ENCODE measurements at regions not wholly inside any gene's neighbourhood (a gene's known extent, or its start where the extent isn't known, plus 50 kb on each side); places are given as distances from the start of the nearest gene placed in this dataset.

GRCh38 chr2:205925373-205926337, 160.3 kb downstream of the INO80D start:
- ATAC-seq (peak; percentile 96), FAIRE-seq (peak; percentile 67), DNase-seq (ENCODE audit: low spot score) (peak; percentile 38)
- Histone ChIP-seq H3K9me3 (ENCODE audit: low read length) (no peaks in the 10 kb centered on the region), H2AFZ (ENCODE audit: low read length) (no peak overlapping the region), H3K27me3 (ENCODE audit: control insufficient read depth in 1 of 2, insufficient read depth in 2 of 2, low read length in 2 of 2) (peaks cover 5 to 67% of the 10 kb centered on the region in 2 experiments; a peak in 4 of 5 replicates), H4K20me1 (ENCODE audit: insufficient read depth, low read length) (no peaks in the 10 kb centered on the region), H3K36me3 (replicated peaks in 1 of 2; ENCODE audit: control insufficient read depth in 1 of 2, insufficient read depth in 2 of 2, low read length in 2 of 2) (no peaks in the 10 kb centered on the region), H3K4me3 (replicated peaks in 1 of 3; ENCODE audit: insufficient read depth in 1 of 3, low read depth in 2 of 3, low read length in 3 of 3) (peak overlapping the region in 1 of 3 experiments; percentile 33; a peak in 2 of 6 replicates), H3K79me2 (ENCODE audit: insufficient read depth, low read length) (no peaks in the 10 kb centered on the region), H3K9ac (ENCODE audit: insufficient read depth, low read depth, low read length) (no peak overlapping the region), H3K27ac (ENCODE audit: extremely low read length, insufficient read depth, low read length) (no peak overlapping the region), H3K4me1 (ENCODE audit: insufficient read depth, low read length) (peaks cover 35% of the 10 kb centered on the region), H3K4me2 (ENCODE audit: low read depth, low read length) (peak overlapping the region; percentile 50)
- ChIA-PET POLR2A (no interaction called here), CTCF (ENCODE audit: low intra/inter-chr PET ratio, low total read pairs) (interaction anchor here (0.9 to 2.8 kb wide), 8 partner anchors 22 to 1666 kb away, joined by 3 to 22 read pairs (median 12); no protein-coding TSS in a partner anchor)
- intact Hi-C loops (cut with micrococcal nuclease; ENCODE audit: unreplicated experiment): loop anchor here (1.0 to 2.0 kb wide), 3 partner anchors 22 to 159 kb away; no protein-coding TSS in a partner anchor
- in situ Hi-C loops (cut with HindIII; ENCODE audit: extremely low pct_ligation_motif_present, low pct_unique_long_range_greater_than_20kb): loop anchor here (5.0 kb wide), 1 partner anchor 153 kb away; no protein-coding TSS in a partner anchor
- no TSS peak for BruUV-seq (replicated peaks)
- 16% methylated on average over 22 of the region's 33 CpGs for WGBS (ENCODE audit: low lambda C conversion rate)
- peak; percentile 91; the same call in 1 of the 2 replicates for TF ChIP-seq MTF2 (CRISPR knock-in tag; IDR thresholded peaks at IDR 0.05; ENCODE audit: borderline replicate concordance)
- no peak for TF ChIP-seq EEA1 (CRISPR knock-in tag; IDR thresholded peaks at IDR 0.05; ENCODE audit: borderline replicate concordance)
- TF ChIP-seq CBX5 (CRISPR knock-in tag; IDR thresholded peaks at IDR 0.05; ENCODE audit: borderline replicate concordance): 0 out of 2 replicates have a peak, but pooled peaks have one; percentile 54
- TF ChIP-seq, protein P1, sequence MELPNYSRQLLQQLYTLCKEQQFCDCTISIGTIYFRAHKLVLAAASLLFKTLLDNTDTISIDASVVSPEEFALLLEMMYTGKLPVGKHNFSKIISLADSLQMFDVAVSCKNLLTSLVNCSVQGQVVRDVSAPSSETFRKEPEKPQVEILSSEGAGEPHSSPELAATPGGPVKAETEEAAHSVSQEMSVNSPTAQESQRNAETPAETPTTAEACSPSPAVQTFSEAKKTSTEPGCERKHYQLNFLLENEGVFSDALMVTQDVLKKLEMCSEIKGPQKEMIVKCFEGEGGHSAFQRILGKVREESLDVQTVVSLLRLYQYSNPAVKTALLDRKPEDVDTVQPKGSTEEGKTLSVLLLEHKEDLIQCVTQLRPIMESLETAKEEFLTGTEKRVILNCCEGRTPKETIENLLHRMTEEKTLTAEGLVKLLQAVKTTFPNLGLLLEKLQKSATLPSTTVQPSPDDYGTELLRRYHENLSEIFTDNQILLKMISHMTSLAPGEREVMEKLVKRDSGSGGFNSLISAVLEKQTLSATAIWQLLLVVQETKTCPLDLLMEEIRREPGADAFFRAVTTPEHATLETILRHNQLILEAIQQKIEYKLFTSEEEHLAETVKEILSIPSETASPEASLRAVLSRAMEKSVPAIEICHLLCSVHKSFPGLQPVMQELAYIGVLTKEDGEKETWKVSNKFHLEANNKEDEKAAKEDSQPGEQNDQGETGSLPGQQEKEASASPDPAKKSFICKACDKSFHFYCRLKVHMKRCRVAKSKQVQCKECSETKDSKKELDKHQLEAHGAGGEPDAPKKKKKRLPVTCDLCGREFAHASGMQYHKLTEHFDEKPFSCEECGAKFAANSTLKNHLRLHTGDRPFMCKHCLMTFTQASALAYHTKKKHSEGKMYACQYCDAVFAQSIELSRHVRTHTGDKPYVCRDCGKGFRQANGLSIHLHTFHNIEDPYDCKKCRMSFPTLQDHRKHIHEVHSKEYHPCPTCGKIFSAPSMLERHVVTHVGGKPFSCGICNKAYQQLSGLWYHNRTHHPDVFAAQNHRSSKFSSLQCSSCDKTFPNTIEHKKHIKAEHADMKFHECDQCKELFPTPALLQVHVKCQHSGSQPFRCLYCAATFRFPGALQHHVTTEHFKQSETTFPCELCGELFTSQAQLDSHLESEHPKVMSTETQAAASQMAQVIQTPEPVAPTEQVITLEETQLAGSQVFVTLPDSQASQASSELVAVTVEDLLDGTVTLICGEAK (IDR thresholded peaks at IDR 0.05): no peak
- TF ChIP-seq, protein P1 (CRISPR knock-in tag; IDR thresholded peaks at IDR 0.05): no peak
- peak; percentile 53; the same call in 1 of the 2 replicates for TF ChIP-seq FOXC1 (CRISPR knock-in tag; IDR thresholded peaks at IDR 0.05; ENCODE audit: borderline replicate concordance)
- TF ChIP-seq SMAD1 (CRISPR knock-in tag; IDR thresholded peaks at IDR 0.05; ENCODE audit: borderline replicate concordance, low read depth): peak; percentile 59; the same call in 1 of the 2 replicates
- TF ChIP-seq EHMT2 (IDR thresholded peaks at IDR 0.05; ENCODE audit: borderline replicate concordance, low read depth, low read length): no peak
- TF ChIP-seq ZNF605 (CRISPR knock-in tag; IDR thresholded peaks at IDR 0.05): peak; percentile 67; the same call in 1 of the 2 replicates

Data from HepG2 (cell line).